A549 (cell line): ENCODE measurements at regions not wholly inside any gene's neighbourhood (a gene's known extent, or its start where the extent isn't known, plus 50 kb on each side); places are given as distances from the start of the nearest gene placed in this dataset.
"Not testable (repeated sequence)": the region's sequence is repeated elsewhere in the genome, so short reads cannot be mapped to it uniquely, and the experiment has no call there.

Source experiments
- ATAC-seq, 2 experiments: fragments of 200-7000 bp in 1 of 2; fragments of >200 bp in 1 of 2; cut with Nextera tagmentation in 1 of 2; cut with Tn5 transposase in 1 of 2; 3 replicates each; pipeline versions ENCODE4 v1.8.0 to v1.9.1; 2018 to 2020; ENCODE audit warnings: mild to moderate bottlenecking in 1 of 2, moderate library complexity in 1 of 2
- CTCF ChIA-PET: fragments of 300-600 bp; sonication (Branson Sonifier 250); formaldehyde crosslinking; extraction: SDS; loops from one replicate; lab custom pipeline; 2021; ENCODE audit warnings: antibody characterized with exemption, inconsistent platforms; lab: Yijun Ruan, JAX
- POLR2A ChIA-PET: fragments of 350-600 bp; formaldehyde crosslinking; extraction: SDS; loops from one replicate; lab custom pipeline; 2021; ENCODE audit warnings: antibody characterized with exemption, inconsistent platforms; lab: Yijun Ruan, JAX
- DNase-seq, 2 experiments: peaks; one replicate each; pipeline versions ENCODE4 v3.0.0 to v3.0.0-alpha.2; 2011 to 2016; ENCODE audit warnings: low read depth in 1 of 2, low spot score in 1 of 2
- FAIRE-seq: peaks from 2 replicates; lab custom pipeline; 2011; peaks lifted over from hg19 to GRCh38; lab: Jason Lieb, UNC
- H3K27ac ChIP-seq, 2 experiments: fragments of >200 bp; sonication (Bioruptor Twin); formaldehyde crosslinking; 3 replicates each; pipeline ENCODE4 v1.5.1; 2016 to 2017
- H3K4me1 ChIP-seq: fragments of >200 bp; sonication (Bioruptor Twin); formaldehyde crosslinking; 3 replicates; pipeline ENCODE4 v1.6.1; 2016
- H3K4me2 ChIP-seq: fragments of >200 bp; sonication (Bioruptor Twin); formaldehyde crosslinking; 3 replicates; pipeline ENCODE4 v1.6.1; 2016
- H3K4me3 ChIP-seq: fragments of >200 bp; sonication (Bioruptor Twin); formaldehyde crosslinking; 3 replicates; pipeline ENCODE4 v1.5.1; 2016
- H3K9me3 ChIP-seq: fragments of >200 bp; sonication (Bioruptor Twin); formaldehyde crosslinking; 3 replicates; pipeline ENCODE4 v1.6.1; 2016
- BCL3 ChIP-seq: fragments of >200 bp; sonication (Bioruptor Twin); formaldehyde crosslinking; IDR thresholded peaks from 3 replicates; pipeline ENCODE4 v1.6.1; 2016
- CEBPB ChIP-seq, 2 experiments: fragments of >200 bp in 1 of 2; sonication (Bioruptor Twin) in 1 of 2; formaldehyde crosslinking in 1 of 2; IDR thresholded peaks; 2 replicates each; pipeline ENCODE4 v1.6.1; 2012 to 2016
- EHF ChIP-seq: fragments of 250-450 bp; sonication (Bioruptor Pico); IDR thresholded peaks from 2 replicates; pipeline ENCODE4 v1.5.0; 2020; ENCODE audit warnings: mild to moderate bottlenecking
- EP300 ChIP-seq, 2 experiments: fragments of >200 bp; sonication (Bioruptor Twin); formaldehyde crosslinking; IDR thresholded peaks; 2 replicates in 1 of 2; 3 replicates in 1 of 2; pipeline ENCODE4 v1.6.1; 2016 to 2017
- HMGXB4 ChIP-seq: fragments of 250-450 bp; sonication (Bioruptor Pico); IDR thresholded peaks from 2 replicates; pipeline ENCODE4 v1.5.0; 2021; ENCODE audit warnings: mild to moderate bottlenecking, moderate library complexity, borderline replicate concordance
- HOXA7 ChIP-seq: fragments of 250-450 bp; sonication (Bioruptor Pico); IDR thresholded peaks from 2 replicates; pipeline ENCODE4 v1.5.0; 2020; ENCODE audit warnings: mild to moderate bottlenecking, moderate library complexity
- JUN ChIP-seq, 2 experiments: fragments of >200 bp; sonication (Bioruptor Twin); formaldehyde crosslinking; IDR thresholded peaks; 2 replicates in 1 of 2; 3 replicates in 1 of 2; pipeline ENCODE4 v1.6.1; 2016 to 2017
- JUNB ChIP-seq: fragments of >200 bp; sonication (Bioruptor Twin); formaldehyde crosslinking; IDR thresholded peaks from 2 replicates; pipeline ENCODE4 v1.6.1; 2016
- KDM5A ChIP-seq: fragments of 200-600 bp; sonication (generic); IDR thresholded peaks from 2 replicates; pipeline ENCODE4 v1.6.1; 2016; ENCODE audit warnings: antibody characterized with exemption, mild to moderate bottlenecking
- MAZ ChIP-seq: fragments of 150-350 bp; IDR thresholded peaks from 2 replicates; pipeline ENCODE4 v1.6.1; 2014; ENCODE audit warnings: antibody characterized with exemption, low read depth, low read length, borderline replicate concordance
- NPAS2 ChIP-seq: fragments of 250-450 bp; sonication (Bioruptor Pico); IDR thresholded peaks from 2 replicates; pipeline ENCODE4 v1.8.0; 2022; ENCODE audit warnings: mild to moderate bottlenecking, moderate library complexity, borderline replicate concordance
- NR3C1 ChIP-seq: fragments of >200 bp; sonication (Bioruptor Twin); formaldehyde crosslinking; IDR thresholded peaks from 3 replicates; pipeline ENCODE4 v1.6.1; 2017
- PHF8 ChIP-seq: fragments of 200-600 bp; sonication (generic); IDR thresholded peaks from 2 replicates; pipeline ENCODE4 v1.6.1; 2016; ENCODE audit warnings: low read depth, mild to moderate bottlenecking, antibody characterized with exemption, moderate library complexity, borderline replicate concordance
- POLR2A ChIP-seq: IDR thresholded peaks from 2 replicates; pipeline ENCODE4 v1.6.1; 2012; ENCODE audit warnings: mild to moderate bottlenecking, low read length
- POLR2AphosphoS2 ChIP-seq: conservative IDR thresholded peaks from 2 replicates; pipeline ENCODE4 v1.6.1; 2012; ENCODE audit warnings: low read length, improper control_type of control experiment, inconsistent platforms
- RARB ChIP-seq: fragments of 250-450 bp; sonication (Bioruptor Pico); IDR thresholded peaks from 2 replicates; pipeline ENCODE4 v1.8.0; 2021; ENCODE audit warnings: mild to moderate bottlenecking, moderate library complexity
- REST ChIP-seq: fragments of 200-600 bp; sonication (generic); IDR thresholded peaks from 2 replicates; pipeline ENCODE4 v1.6.1; 2016; ENCODE audit warnings: antibody characterized with exemption, mild to moderate bottlenecking, moderate library complexity
- ZC3H11A ChIP-seq: fragments of 450-650 bp; IDR thresholded peaks from 2 replicates; pipeline ENCODE4 v1.6.1; 2014; ENCODE audit warnings: antibody characterized with exemption, mild to moderate bottlenecking
- ZSCAN20 ChIP-seq: fragments of 250-450 bp; sonication (Bioruptor Pico); IDR thresholded peaks from 2 replicates; pipeline ENCODE4 v1.8.0; 2022; ENCODE audit warnings: mild to moderate bottlenecking, moderate library complexity
- WGBS: methylation state at CpG from one replicate; pipeline ENCODE4 v1.1.6; 2017; ENCODE audit errors: missing lambda C conversion rate; 5-methylcytosine and 5-hydroxymethylcytosine counted together

GRCh38 chr16:52301026-52301425 is 245.9 kb downstream of the TOX3 start:
- Histone ChIP-seq H3K4me3 (no peak overlapping the region), H3K4me1 (no peaks in the 10 kb centered on the region), H3K27ac (no peak overlapping the region), H3K4me2 (no peak overlapping the region), H3K9me3 (no peaks in the 10 kb centered on the region)
- FAIRE-seq = no peak
- POLR2A ChIA-PET = no interaction called here
- CTCF ChIA-PET = no interaction called here
- WGBS = 6% methylated on average over 4 of the region's 4 CpGs
- TF ChIP-seq ZSCAN20 (CRISPR knock-in tag) = no peak
- TF ChIP-seq HOXA7 (CRISPR knock-in tag) = no peak
- no peak for TF ChIP-seq EP300 (IDR thresholded peaks at IDR 0.05)
- TF ChIP-seq NR3C1 = no peak
- TF ChIP-seq NPAS2 (CRISPR knock-in tag) = no peak
- no peak for TF ChIP-seq KDM5A
- no peak for TF ChIP-seq RARB (CRISPR knock-in tag)
- no peak for TF ChIP-seq JUN (IDR thresholded peaks at IDR 0.05)
- no peak for TF ChIP-seq EHF (CRISPR knock-in tag)
- no peak for TF ChIP-seq BCL3
- no peak for ATAC-seq
- no peak for DNase-seq

GRCh38 chr16:52298769-52299168 is 248.2 kb downstream of the TOX3 start:
- TF ChIP-seq MAZ = no peak
- TF ChIP-seq HMGXB4 = no peak
- no peak for TF ChIP-seq REST
- TF ChIP-seq POLR2A = no peak
- TF ChIP-seq EP300 (IDR thresholded peaks at IDR 0.05) = no peak
- no peak for TF ChIP-seq PHF8
- TF ChIP-seq POLR2AphosphoS2 = no peak
- TF ChIP-seq ZC3H11A = no peak
- no peak for TF ChIP-seq CEBPB (IDR thresholded peaks at IDR 0.05)
- TF ChIP-seq RARB (CRISPR knock-in tag) = no peak
- no peak for TF ChIP-seq JUNB
- ChIA-PET POLR2A (no interaction called here), CTCF (no interaction called here)
- Histone ChIP-seq H3K4me1 (no peaks in the 10 kb centered on the region), H3K27ac (no peak overlapping the region), H3K9me3 (no peaks in the 10 kb centered on the region), H3K4me3 (no peak overlapping the region), H3K4me2 (no peak overlapping the region)
- FAIRE-seq (no peak), DNase-seq (no peak), ATAC-seq (no peak)

GRCh38 chr16:52296706-52297315 is 250.1 kb downstream of the TOX3 start:
- ATAC-seq, H3K9me3 ChIP-seq, H3K27ac ChIP-seq, DNase-seq, H3K4me2 ChIP-seq, POLR2A ChIA-PET, H3K4me1 ChIP-seq, H3K4me3 ChIP-seq: not testable (repeated sequence)
- FAIRE-seq = peak; percentile 18
- 16% methylated on average over 4 of the region's 4 CpGs for WGBS
- CTCF ChIA-PET = interaction anchor here (0.6 kb wide), 1 partner anchor 58 kb away, joined by 4 read pairs; no protein-coding TSS in a partner anchor
